ENCODE measurements at regions not wholly inside any gene's neighbourhood (a gene's known extent, or its start where the extent isn't known, plus 50 kb on each side); places are given as distances from the start of the nearest gene placed in this dataset.

GRCh38 chr2:39881948-39882347 lies 102.9 kb upstream of the THUMPD2 start:
- H3K18ac ChIP-seq (ENCODE audit: extremely low read depth, low read length), result no peak overlapping the region
- H4K8ac ChIP-seq (ENCODE audit: extremely low read depth, insufficient read depth, low read length), result no peak overlapping the region
- no peak overlapping the region for H2BK120ac ChIP-seq (replicated peaks; ENCODE audit: low read depth, low read length)
- H3K36me3 ChIP-seq (ENCODE audit: control insufficient read depth in 2 of 4, insufficient read depth in 4 of 4, low read length in 3 of 4), result no peaks in the 10 kb centered on the region
- H3K9ac ChIP-seq (replicated peaks in 1 of 4; ENCODE audit: extremely low read depth in 1 of 4, low read depth in 3 of 4, low read length in 3 of 4), result no peak overlapping the region
- DNase-seq (ENCODE audit: low read depth in 1 of 2, low spot score in 2 of 2) (no peak), FAIRE-seq (no peak)
- no peak overlapping the region for H3K23ac ChIP-seq (ENCODE audit: insufficient read length)
- H2AFZ ChIP-seq (ENCODE audit: low read length), result no peak overlapping the region
- H2AK5ac ChIP-seq (ENCODE audit: low read depth, low read length), result no peak overlapping the region
- no peaks in the 10 kb centered on the region for H4K20me1 ChIP-seq (replicated peaks in 1 of 2; ENCODE audit: control insufficient read depth in 1 of 2, insufficient read depth in 2 of 2, low read length in 2 of 2)
- no peaks in the 10 kb centered on the region for H3K9me3 ChIP-seq (ENCODE audit: insufficient read depth in 2 of 2, low read depth in 1 of 2, low read length in 1 of 2)
- H3K4ac ChIP-seq (replicated peaks; ENCODE audit: insufficient read length, low read depth, low read length), result no peak overlapping the region
- H2BK5ac ChIP-seq (ENCODE audit: low read depth, low read length), result no peak overlapping the region
- WGBS, 2 experiments (ENCODE audit: extremely low coverage in 1 of 2, insufficient coverage in 1 of 2, insufficient read length in 1 of 2, insufficient replicate concordance in 2 of 2, low coverage in 1 of 2, low lambda C conversion rate in 2 of 2, missing lambda C conversion rate in 1 of 2), result 92% methylated on average over 1 of the region's 1 CpG; no CpG with 5 or more reads in 1 of the 2 experiments
- CTCF ChIA-PET (ENCODE audit: partially characterized antibody), result no interaction called here
- no peaks in the 10 kb centered on the region for H3K27me3 ChIP-seq (replicated peaks in 1 of 4; ENCODE audit: control insufficient read depth in 3 of 4, extremely low read depth in 1 of 4, insufficient read depth in 3 of 4, low read length in 3 of 4)
- H3K4me3 ChIP-seq (ENCODE audit: extremely low read depth in 1 of 4, insufficient read depth in 2 of 4, low read depth in 3 of 4, low read length in 4 of 4), result no peak overlapping the region
- no peak overlapping the region for H3K14ac ChIP-seq (ENCODE audit: insufficient read length)
- no peaks in the 10 kb centered on the region for H3K23me2 ChIP-seq (ENCODE audit: low read depth, low read length)
- no peak overlapping the region for H2BK15ac ChIP-seq (ENCODE audit: low read length)
- H3K4me2 ChIP-seq (ENCODE audit: insufficient read depth in 1 of 2, low read depth in 2 of 2, low read length in 2 of 2), result no peak overlapping the region
- H2BK20ac ChIP-seq (ENCODE audit: low read length), result no peak overlapping the region
- no peaks in the 10 kb centered on the region for H3K79me1 ChIP-seq (ENCODE audit: low read depth, low read length)
- H3K56ac ChIP-seq (replicated peaks; ENCODE audit: insufficient read length, low read depth, low read length), result no peak overlapping the region
- no peaks in the 10 kb centered on the region for H3K4me1 ChIP-seq (replicated peaks in 1 of 4; ENCODE audit: control insufficient read depth in 3 of 4, insufficient read depth in 4 of 4, low read length in 3 of 4)
- no peaks in the 10 kb centered on the region for H3K79me2 ChIP-seq (ENCODE audit: control insufficient read depth in 1 of 2, insufficient read depth in 2 of 2, low read length in 2 of 2)
- no peak for TF ChIP-seq TAF1 (IDR thresholded peaks at IDR 0.05; ENCODE audit: low read depth, low read length)
- TF ChIP-seq POU5F1 (IDR thresholded peaks at IDR 0.05; ENCODE audit: low read depth, low read length), result no peak
- TF ChIP-seq SIX5 (IDR thresholded peaks at IDR 0.05; ENCODE audit: low read depth, low read length), result no peak
- H4K5ac ChIP-seq (ENCODE audit: insufficient read length, low read depth, low read length), result no peak overlapping the region
- no peak overlapping the region for H3K27ac ChIP-seq (ENCODE audit: low read depth, low read length)
- POLR2A ChIA-PET (ENCODE audit: partially characterized antibody), result no interaction called here
- no peak overlapping the region for H2BK12ac ChIP-seq (ENCODE audit: low read depth, low read length)
- H4K91ac ChIP-seq (replicated peaks; ENCODE audit: insufficient read length, low read length), result no peak overlapping the region

Data from H1 (cell line).